ENCODE measurements at regions not wholly inside any gene's neighbourhood (a gene's known extent, or its start where the extent isn't known, plus 50 kb on each side); places are given as distances from the start of the nearest gene placed in this dataset.
"Not testable (repeated sequence)": the region's sequence is repeated elsewhere in the genome, so short reads cannot be mapped to it uniquely, and the experiment has no call there.

DNA sequence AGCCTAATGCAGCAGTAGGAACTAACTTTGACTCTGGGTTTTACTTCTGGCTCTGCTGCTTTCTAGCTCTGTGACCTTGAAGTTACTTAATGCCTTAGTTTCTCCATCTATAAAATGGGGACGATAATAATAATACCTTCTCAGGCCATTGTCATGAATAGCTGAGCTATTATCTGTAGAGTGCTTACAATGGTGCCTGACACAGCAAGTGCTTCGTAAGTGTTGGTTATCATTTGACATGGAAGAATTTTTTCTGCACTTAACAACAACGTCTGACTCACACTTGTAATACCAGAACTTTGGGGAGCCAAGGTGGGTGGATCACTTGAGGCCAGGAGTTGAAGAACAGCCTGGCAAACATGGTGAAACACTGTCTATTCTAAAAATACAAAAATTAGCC lies 140.5 kb downstream of the ARL4A start:
- no peak for DNase-seq (ENCODE audit: low read depth, low spot score)

- DNase-seq (ENCODE audit: low read depth, low spot score), result no peak
These were observed 143.6 kb downstream of the ARL4A start for GRCh38 chr7:12831024-12831423.

- no peak for DNase-seq (ENCODE audit: low read depth, low spot score)
These were observed 146.4 kb downstream of the ARL4A start for GRCh38 chr7:12833829-12834228.

DNA sequence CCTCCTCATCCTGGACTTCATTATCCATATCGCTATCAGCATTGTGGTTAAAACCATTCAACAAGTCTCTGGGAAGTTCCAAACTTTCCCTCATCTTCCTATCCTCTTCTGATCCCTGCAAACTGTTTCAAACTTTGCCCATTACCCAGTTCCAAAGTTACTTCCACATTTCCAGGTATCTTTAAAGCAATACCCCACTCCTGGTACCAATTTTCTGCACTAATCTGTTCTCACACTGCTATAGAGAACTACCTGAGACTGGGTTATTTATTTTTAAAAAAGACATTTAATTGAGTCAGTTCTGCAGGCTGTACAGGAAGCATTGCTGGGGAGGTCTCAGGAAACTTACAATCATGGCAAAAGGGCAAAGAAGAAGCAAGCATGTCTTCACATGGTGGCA lies 147.3 kb downstream of the ARL4A start:
- no peak for DNase-seq (ENCODE audit: low read depth, low spot score)

DNA sequence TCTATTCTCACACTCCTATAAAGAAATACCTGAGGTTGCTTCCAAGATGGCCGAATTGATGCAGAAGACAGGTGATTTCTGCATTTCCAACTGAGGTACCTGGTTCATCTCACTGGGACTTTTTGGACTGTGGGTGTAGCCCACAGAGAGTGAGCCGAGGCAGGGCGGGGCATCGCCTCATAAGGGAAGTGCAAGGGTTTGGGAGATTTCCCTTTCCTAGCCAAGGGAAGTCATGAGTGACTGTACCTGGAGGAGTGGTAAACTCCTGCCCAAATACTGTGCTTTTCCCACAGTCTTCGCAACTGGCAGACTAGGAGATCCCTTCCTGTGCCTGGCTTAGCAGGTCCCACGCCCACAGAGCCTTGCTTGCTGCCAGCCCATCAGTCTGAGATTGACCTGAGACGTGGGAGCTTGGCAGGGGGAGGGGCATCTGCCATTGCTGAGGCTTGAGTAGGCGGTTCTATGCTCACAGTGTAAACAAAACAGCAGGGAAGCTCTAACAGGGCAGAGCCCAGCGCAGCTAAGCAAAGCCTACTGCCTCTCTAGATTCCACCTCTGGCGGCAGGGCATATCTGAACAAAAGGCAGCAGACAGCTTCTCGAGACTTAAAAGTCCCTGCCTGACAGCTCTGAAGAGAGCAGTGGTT lies 152.2 kb downstream of the ARL4A start:
- DNase-seq (ENCODE audit: low read depth, low spot score), result peak; percentile 35

- DNase-seq (ENCODE audit: low read depth, low spot score), result not testable (repeated sequence)
These were observed 157.3 kb downstream of the ARL4A start for GRCh38 chr7:12844732-12845131.

- DNase-seq (ENCODE audit: low read depth, low spot score), result no peak
These were observed 159.6 kb downstream of the ARL4A start for GRCh38 chr7:12847001-12847400.

GRCh38 chr7:12851142-12851541 lies 163.7 kb downstream of the ARL4A start:
- DNase-seq (ENCODE audit: low read depth, low spot score), result no peak

DNA sequence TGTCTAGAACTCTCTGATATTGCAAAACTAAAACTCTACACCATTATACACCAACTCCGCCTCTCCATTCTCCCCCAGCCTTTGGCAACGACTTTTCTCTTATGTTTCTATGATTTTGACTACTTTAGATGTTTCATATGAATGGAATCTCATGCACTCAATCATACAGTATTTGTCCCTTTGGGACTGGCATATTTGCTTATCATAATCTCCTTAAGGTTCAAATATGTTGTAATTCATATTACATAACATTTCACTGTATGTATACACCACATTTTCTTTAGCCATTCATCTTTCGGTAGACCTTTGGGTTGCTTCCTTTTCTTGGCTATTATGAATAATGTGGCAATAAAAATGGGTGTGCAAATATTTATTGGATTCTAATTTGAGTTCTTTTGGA lies 164.4 kb downstream of the ARL4A start:
- DNase-seq (ENCODE audit: low read depth, low spot score), result no peak

- no peak for DNase-seq (ENCODE audit: low read depth, low spot score)
These were observed 167.6 kb downstream of the ARL4A start for GRCh38 chr7:12855036-12855435.

GRCh38 chr7:12859761-12860160 lies 172.3 kb downstream of the ARL4A start:
- no peak for DNase-seq (ENCODE audit: low read depth, low spot score)

- DNase-seq (ENCODE audit: low read depth, low spot score), result no peak
These were observed 173.6 kb downstream of the ARL4A start for GRCh38 chr7:12861070-12861469.

GRCh38 chr7:12862146-12862545 lies 174.7 kb downstream of the ARL4A start:
- DNase-seq (ENCODE audit: low read depth, low spot score), result no peak

DNA sequence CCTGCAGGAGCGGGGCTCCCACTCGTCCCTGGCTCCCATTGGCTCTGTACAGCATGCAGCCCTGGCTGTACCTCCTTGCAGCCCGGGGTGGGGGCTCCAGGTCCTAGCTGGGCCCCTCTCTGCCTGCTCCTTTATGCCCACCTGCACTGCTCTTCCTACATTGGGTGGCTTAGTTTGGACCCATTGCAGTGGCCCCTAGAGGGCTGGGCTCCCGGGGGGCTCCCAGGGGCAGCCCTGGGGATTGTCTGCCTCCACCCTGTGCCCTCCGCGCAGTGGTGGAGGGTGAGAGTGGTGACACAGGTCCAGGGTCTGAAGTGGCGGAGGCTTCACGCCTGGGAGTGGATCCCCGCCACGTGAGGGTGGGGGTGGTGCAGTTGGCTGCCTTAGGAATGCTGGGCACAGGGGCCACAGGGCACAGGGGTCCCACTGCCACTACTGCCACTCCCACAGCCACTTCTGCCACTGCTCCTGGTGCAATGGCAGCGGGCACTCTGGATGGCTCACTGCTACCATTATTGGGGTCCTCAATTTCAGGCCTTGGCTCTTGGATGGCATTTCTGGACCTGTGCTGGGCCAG lies 177.1 kb downstream of the ARL4A start:
- no peak for DNase-seq (ENCODE audit: low read depth, low spot score)

GRCh38 chr7:12865593-12865992 lies 178.2 kb downstream of the ARL4A start:
- DNase-seq (ENCODE audit: low read depth, low spot score), result no peak

DNA sequence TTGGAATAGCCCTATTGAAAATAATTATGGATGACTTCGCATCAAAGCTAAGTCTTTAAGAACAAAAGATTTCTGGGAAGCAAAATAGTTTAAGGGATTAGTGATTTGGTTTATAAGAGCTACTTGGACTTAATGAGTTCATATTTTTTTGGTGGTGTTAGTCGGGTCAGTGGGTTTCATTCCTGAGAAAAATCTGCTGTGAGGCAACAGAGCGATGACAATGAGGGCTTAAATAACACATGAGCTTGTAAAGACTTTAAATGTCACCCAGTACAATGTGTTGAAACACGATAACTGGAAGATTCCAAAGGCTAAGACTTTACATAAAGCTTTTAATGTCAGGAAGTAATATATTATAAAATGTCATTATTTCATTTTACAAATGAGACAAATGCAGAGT lies 178.8 kb downstream of the ARL4A start:
- no peak for DNase-seq (ENCODE audit: low read depth, low spot score)

- no peak for DNase-seq (ENCODE audit: low read depth, low spot score)
These were observed 180.6 kb downstream of the ARL4A start for GRCh38 chr7:12868027-12868426.

- no peak for DNase-seq (ENCODE audit: low read depth, low spot score)
These were observed 182.8 kb downstream of the ARL4A start for GRCh38 chr7:12870219-12870618.

- no peak for DNase-seq (ENCODE audit: low read depth, low spot score)
These were observed 185.1 kb downstream of the ARL4A start for GRCh38 chr7:12872487-12872886.

- DNase-seq (ENCODE audit: low read depth, low spot score), result no peak
These were observed 186.1 kb downstream of the ARL4A start for GRCh38 chr7:12873571-12873970.

DNA sequence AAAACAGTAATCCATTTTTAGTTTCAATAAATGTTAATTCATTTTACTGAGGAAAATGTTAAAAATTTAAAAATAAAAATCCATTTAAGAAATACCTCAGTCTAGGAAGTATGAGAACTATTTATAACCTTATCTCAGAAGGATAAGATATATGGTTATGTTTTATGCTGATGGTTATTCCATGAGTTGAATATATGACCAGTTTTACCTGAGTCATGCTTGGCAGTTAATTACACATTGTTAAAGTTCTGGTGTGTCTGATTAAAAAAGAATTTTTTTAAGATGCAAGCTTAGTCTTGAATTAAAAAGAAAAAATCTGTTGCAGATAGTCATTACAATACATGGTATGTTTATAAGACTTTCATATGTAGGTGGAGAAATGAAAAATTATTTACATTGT lies 191.7 kb downstream of the ARL4A start:
- DNase-seq (ENCODE audit: low read depth, low spot score), result no peak

DNA sequence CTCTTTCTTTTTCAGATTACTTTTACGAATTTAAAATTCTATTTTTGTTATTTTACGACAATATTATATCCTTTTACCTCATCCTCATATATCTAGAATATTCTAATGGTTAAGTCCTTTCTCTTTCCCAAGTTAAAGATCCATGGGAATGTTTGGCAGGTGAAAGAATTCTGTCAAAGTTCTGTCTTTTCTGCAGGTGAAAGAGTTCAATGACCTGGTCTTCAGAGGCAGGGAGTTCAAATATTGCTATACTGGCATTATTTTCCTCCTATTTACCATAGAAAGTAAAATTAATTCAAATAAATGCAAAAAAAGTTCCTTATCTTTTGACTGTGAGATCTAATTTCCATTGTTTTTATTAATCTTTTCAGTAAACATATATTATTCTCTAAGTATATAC lies 194.3 kb downstream of the ARL4A start:
- DNase-seq (ENCODE audit: low read depth, low spot score), result no peak

DNA sequence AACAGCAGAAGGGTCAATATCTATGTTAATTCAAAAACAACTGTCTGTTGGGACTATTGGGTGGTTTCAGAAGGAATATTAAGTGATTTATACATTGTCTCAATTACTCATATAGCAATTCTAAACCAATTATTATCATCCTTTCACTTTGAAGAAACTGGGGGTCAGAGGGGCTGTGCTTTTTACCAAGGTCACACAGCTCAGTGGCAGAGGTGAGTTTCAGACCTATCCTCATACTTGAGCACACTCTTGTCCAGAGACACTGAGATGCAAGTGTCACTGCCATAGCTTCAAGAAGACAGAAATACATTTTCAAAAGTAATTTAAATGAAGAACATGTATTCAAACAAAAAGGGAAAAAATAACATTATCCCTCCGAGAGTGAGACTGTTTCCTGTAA lies 195.3 kb downstream of the ARL4A start:
- DNase-seq (ENCODE audit: low read depth, low spot score), result no peak

- no peak for DNase-seq (ENCODE audit: low read depth, low spot score)
These were observed 196.6 kb downstream of the ARL4A start for GRCh38 chr7:12884033-12884432.
